Esophagus squamous epithelium (tissue), 5 donors: ENCODE measurements at regions not wholly inside any gene's neighbourhood (a gene's known extent, or its start where the extent isn't known, plus 50 kb on each side); places are given as distances from the start of the nearest gene placed in this dataset.

Source experiments
- DNase-seq: peaks from one replicate; lab custom pipeline; 2025; lab: John Stamatoyannopoulos, UW
- H3K27ac ChIP-seq, 4 donors: fragments of 200-600 bp; sonication (generic); one replicate each; pipeline ENCODE4 v1.5.1; 2016 to 2019; ENCODE audit warnings: mild to moderate bottlenecking in 1 of 4
- H3K27me3 ChIP-seq, 4 donors: fragments of 200-600 bp; sonication (generic); 1 replicate in 3 of 4; 2 replicates in 1 of 4; pipeline versions ENCODE4 v1.5.1 to v1.6.0; 2017 to 2021; ENCODE audit warnings: antibody characterized with exemption in 1 of 4
- H3K36me3 ChIP-seq, 3 donors: fragments of 200-600 bp; sonication (generic); one replicate each; pipeline ENCODE4 v1.5.1; 2016 to 2019
- H3K4me1 ChIP-seq, 3 donors: fragments of 200-600 bp; sonication (generic); one replicate each; pipeline ENCODE4 v1.5.1; 2017 to 2019
- H3K4me3 ChIP-seq, 4 donors: fragments of 200-600 bp; sonication (generic); 1 replicate in 3 of 4; 2 replicates in 1 of 4; pipeline ENCODE4 v1.5.1; 2016 to 2019; ENCODE audit warnings: mild to moderate bottlenecking in 2 of 4, moderate library complexity in 1 of 4
- H3K9me3 ChIP-seq, 3 donors: fragments of 200-600 bp; sonication (generic); one replicate each; pipeline ENCODE4 v1.5.1; 2016 to 2019
- POLR2A ChIP-seq, 4 donors: fragments of 450-650 bp; IDR thresholded peaks; one replicate each; pipeline ENCODE4 v1.6.1; 2017; ENCODE audit warnings: antibody characterized with exemption in 4 of 4, mild to moderate bottlenecking in 4 of 4, moderate library complexity in 3 of 4
- WGBS, 2 donors: methylation state at CpG; one replicate each; pipeline ENCODE4 v1.1.5; 2018; 5-methylcytosine and 5-hydroxymethylcytosine counted together
- intact Hi-C: fragments of 100-400 bp; cut with DNase I; formaldehyde crosslinking; loops from one replicate; pipeline ENCODE4 v1.15.0; 2022
- TF ChIP-seq, protein P1 (sequence below), 6 experiments: fragments of 450-650 bp in 4 of 6; fragments of 200-600 bp in 2 of 6; sonication (generic) in 2 of 6; IDR thresholded peaks; one replicate each; pipeline ENCODE4 v1.5.1; 2016 to 2019; ENCODE audit warnings: antibody characterized with exemption in 6 of 6, mild to moderate bottlenecking in 4 of 6, moderate library complexity in 4 of 6
- donor health status: DM: yes; HTN: yes; CAD: no.

DNA sequence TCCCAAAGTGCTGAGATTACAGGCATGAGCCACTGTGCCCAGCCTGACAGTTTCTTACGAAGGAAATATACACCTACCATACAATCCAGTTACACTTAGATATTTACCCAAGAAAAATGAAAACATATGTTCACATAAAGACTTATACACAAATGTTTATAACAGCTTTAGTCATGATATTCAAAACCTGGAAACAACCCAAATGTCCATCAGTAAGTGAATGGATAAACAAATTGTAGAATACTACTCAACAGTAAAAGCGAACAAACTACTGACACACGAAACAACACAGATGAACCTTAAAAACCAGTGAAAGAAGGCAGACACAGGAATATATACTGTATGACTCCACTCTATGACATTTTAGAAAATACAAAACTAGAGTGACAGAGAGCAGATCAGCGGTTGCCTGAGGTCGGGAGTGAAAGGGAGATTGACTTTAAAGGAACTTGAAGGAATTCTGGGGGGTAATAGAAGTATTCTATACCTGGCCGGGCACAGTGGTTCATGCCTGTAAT is 83.6 kb downstream of the SPRING1 start:
- intact Hi-C loops, result no loop called here
- H3K9me3 ChIP-seq, result no peaks in the 10 kb centered on the region
- peaks cover 9 to 15% (median 9%) of the 10 kb centered on the region in 3 donors for H3K4me1 ChIP-seq
- WGBS, 2 donors, result 88 to 91% methylated on average over 6 of the region's 6 CpGs
- no peaks in the 10 kb centered on the region for H3K27me3 ChIP-seq
- H3K27ac ChIP-seq, result no peak overlapping the region
- TF ChIP-seq, protein P1, sequence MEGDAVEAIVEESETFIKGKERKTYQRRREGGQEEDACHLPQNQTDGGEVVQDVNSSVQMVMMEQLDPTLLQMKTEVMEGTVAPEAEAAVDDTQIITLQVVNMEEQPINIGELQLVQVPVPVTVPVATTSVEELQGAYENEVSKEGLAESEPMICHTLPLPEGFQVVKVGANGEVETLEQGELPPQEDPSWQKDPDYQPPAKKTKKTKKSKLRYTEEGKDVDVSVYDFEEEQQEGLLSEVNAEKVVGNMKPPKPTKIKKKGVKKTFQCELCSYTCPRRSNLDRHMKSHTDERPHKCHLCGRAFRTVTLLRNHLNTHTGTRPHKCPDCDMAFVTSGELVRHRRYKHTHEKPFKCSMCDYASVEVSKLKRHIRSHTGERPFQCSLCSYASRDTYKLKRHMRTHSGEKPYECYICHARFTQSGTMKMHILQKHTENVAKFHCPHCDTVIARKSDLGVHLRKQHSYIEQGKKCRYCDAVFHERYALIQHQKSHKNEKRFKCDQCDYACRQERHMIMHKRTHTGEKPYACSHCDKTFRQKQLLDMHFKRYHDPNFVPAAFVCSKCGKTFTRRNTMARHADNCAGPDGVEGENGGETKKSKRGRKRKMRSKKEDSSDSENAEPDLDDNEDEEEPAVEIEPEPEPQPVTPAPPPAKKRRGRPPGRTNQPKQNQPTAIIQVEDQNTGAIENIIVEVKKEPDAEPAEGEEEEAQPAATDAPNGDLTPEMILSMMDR (IDR thresholded peaks at IDR 0.05), result no peak
- no peak for TF ChIP-seq POLR2A (IDR thresholded peaks at IDR 0.05)
- DNase-seq, result no peak
- H3K36me3 ChIP-seq, result no peaks in the 10 kb centered on the region
- H3K4me3 ChIP-seq, result no peak overlapping the region

DNA sequence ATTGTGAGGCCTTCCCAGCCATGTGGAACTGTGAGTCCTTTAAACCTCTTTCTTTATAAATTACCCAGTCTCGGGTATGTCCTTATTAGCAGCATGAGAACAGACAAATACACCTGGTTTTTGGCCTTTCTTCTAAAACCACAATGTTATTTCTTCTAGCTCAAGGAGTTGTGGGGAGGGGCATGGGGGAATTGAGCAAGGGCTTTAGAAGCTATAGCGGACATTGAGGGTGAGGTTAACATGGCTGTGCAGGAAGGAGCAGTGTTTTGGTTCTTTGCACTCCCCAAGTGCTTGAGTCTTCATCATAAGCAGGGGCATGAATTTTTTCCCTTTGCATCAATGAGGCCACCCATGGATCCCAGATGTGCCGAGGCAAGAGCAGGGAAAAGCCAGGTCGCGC is 86.8 kb downstream of the SPRING1 start:
- DNase-seq, result no peak
- Histone ChIP-seq H3K9me3 (no peaks in the 10 kb centered on the region), H3K36me3 (no peaks in the 10 kb centered on the region), H3K4me3 (no peak overlapping the region), H3K27me3 (peaks cover 0 to 4% (median 0%) of the 10 kb centered on the region in 4 donors), H3K27ac (no peak overlapping the region), H3K4me1 (no peaks in the 10 kb centered on the region)
- intact Hi-C loops, result no loop called here
- WGBS, 2 donors, result 86 to 88% methylated on average over 1 to 5 of the region's 5 CpGs
- no peak for TF ChIP-seq POLR2A (IDR thresholded peaks at IDR 0.05)
- TF ChIP-seq, protein P1 (IDR thresholded peaks at IDR 0.05), result no peak

DNA sequence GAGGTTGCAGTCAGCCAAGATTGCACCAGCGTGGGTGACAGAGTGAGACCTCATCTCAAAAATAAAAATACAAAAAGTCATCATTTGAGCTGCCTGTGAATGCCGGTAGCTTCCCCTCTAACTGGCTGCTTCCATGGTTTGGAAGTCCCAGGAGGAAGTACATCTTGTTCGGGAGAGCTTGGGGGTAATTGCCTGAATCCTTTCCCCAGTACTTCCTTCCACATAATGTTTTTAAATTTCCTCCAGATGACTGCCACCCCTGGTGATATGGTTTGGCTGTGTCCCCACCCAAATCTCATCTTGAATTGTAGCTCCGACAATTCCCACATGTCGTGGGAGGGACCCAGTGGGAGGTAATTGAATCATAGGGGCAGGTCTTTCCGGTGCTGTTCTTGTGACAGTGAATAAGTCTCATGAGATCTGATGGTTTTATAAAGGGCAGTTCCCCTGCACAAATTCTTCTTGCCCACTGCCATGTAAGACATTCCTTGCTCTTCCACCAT is 87.2 kb downstream of the SPRING1 start:
- Histone ChIP-seq H3K4me3 (no peak overlapping the region), H3K9me3 (no peaks in the 10 kb centered on the region), H3K4me1 (no peaks in the 10 kb centered on the region), H3K36me3 (no peaks in the 10 kb centered on the region), H3K27me3 (peaks cover 0 to 4% (median 0%) of the 10 kb centered on the region in 4 donors), H3K27ac (no peak overlapping the region)
- intact Hi-C loops, result no loop called here
- DNase-seq, result no peak
- TF ChIP-seq, protein P1 (IDR thresholded peaks at IDR 0.05), result no peak
- no peak for TF ChIP-seq POLR2A (IDR thresholded peaks at IDR 0.05)
- 81 to 86% methylated on average over 6 of the region's 6 CpGs for WGBS, 2 donors

DNA sequence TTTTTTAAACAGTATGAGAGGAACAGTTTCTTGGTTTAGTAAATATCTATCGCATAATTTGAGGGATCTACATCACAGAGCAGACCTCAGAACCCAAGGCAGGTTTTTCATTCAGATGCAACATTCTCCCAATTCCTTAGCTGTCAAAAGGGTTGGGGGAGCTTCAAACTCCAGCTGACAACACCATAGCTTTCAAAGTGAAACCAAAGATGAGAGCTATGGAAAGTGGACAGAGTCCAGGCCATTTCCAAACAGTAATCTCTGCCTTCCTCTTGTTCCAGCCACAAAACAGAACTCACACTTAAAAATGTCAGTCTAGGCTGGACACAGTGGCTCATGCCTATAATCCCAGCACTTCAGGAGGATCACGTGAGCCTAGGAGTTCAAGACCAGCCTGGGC is 87.8 kb downstream of the SPRING1 start:
- H3K36me3 ChIP-seq, result no peaks in the 10 kb centered on the region
- no peaks in the 10 kb centered on the region for H3K9me3 ChIP-seq
- TF ChIP-seq, protein P1 (IDR thresholded peaks at IDR 0.05), result no peak
- TF ChIP-seq POLR2A (IDR thresholded peaks at IDR 0.05), result no peak
- intact Hi-C loops, result no loop called here
- no peak overlapping the region for H3K27ac ChIP-seq
- WGBS, 2 donors, result 89 to 93% methylated on average over 1 of the region's 2 CpGs
- H3K27me3 ChIP-seq, result peaks cover 0 to 4% (median 0%) of the 10 kb centered on the region in 4 donors
- no peak for DNase-seq
- H3K4me3 ChIP-seq, result no peak overlapping the region
- H3K4me1 ChIP-seq, result no peaks in the 10 kb centered on the region

GRCh38 chr12:116647813-116648212 is 88.6 kb downstream of the MAP1LC3B2 start:
- Histone ChIP-seq H3K27ac (no peak overlapping the region), H3K4me1 (no peaks in the 10 kb centered on the region), H3K36me3 (no peaks in the 10 kb centered on the region), H3K4me3 (no peak overlapping the region), H3K9me3 (no peaks in the 10 kb centered on the region), H3K27me3 (peaks cover 0 to 4% (median 0%) of the 10 kb centered on the region in 4 donors)
- intact Hi-C loops, result no loop called here
- no peak for TF ChIP-seq POLR2A (IDR thresholded peaks at IDR 0.05)
- TF ChIP-seq, protein P1 (IDR thresholded peaks at IDR 0.05), result no peak
- DNase-seq, result no peak
- 40 to 65% methylated on average over 4 of the region's 4 CpGs for WGBS, 2 donors
